ENCODE measurements at regions not wholly inside any gene's neighbourhood (a gene's known extent, or its start where the extent isn't known, plus 50 kb on each side); places are given as distances from the start of the nearest gene placed in this dataset.
"Not testable (repeated sequence)": the region's sequence is repeated elsewhere in the genome, so short reads cannot be mapped to it uniquely, and the experiment has no call there.

DNA sequence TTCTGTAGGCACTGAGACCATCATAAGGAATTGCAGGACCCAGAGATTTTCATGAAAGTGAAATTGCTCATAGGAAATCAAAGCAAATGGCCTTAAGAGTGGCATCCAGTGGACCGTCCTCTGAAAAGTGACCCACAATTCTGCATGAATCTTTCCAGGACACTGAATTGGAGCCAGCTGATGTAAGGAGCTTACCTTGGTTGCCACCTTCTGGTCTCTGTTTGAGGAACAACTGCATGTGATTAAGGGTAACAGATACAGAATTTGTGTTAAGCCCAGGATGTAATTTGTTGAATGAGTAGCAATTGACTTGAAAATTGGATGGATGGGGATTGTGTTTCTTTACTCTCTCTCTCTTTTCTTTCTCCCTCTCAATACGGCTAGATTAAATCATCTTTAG is 49.9 kb upstream of the GAS1 start:
- no peak for DNase-seq

DNA sequence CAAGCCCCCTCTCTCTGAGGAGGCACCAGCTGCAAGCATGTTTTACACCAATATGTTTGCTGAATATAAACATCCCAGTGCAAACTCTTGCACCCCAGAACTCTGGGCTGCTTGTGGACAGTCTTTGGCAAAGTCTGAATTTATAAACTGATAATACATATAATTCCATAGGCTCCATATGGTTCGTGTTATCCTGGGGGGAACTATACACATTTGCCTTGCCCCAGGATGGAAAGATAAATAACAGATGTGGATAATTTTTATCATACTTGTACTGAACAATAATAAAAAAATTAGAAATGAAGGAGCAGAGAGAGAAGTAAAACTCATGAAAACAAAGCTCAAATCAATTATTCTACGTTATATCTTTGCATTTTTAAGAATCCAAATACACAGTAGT is 50.6 kb upstream of the GAS1 start:
- no peak for DNase-seq

DNA sequence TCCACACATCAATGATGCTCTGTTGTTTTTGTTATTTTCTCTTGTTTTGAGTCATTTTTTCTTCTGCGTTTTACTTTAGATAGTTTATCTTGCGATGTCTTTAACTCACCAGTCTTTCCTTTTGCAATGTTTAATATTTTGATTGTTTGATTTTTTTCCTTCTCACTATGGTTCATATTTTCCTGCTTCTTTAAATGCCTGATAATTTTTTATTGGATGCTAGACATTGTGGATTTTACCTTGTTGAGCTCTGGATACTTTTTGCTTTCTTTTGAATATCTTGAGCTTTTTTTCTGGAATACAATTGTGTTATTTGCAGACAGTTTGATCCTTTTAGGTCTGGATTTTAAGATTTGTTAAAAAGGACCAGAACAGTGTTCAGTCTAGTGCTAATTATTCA is 55.2 kb upstream of the GAS1 start:
- no peak for DNase-seq

DNA sequence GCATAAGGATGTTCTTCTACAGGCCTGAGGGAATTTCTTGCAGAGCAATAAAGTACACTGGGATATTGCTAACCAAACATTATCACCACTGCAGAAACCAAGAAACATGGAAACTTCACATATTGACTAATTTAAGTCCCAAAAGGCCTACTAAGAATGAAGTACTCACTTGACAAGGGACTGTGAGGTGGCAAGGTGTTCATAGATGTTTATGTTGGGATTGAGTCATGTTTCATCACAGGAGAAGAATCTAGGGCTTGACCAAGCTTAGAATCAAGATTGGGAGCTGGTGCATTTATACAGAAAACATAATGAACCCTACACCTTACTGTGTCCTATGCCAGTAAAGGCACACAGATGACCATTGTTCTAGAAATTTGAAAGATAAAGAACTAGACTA is 56.7 kb upstream of the GAS1 start:
- no peak for DNase-seq

DNA sequence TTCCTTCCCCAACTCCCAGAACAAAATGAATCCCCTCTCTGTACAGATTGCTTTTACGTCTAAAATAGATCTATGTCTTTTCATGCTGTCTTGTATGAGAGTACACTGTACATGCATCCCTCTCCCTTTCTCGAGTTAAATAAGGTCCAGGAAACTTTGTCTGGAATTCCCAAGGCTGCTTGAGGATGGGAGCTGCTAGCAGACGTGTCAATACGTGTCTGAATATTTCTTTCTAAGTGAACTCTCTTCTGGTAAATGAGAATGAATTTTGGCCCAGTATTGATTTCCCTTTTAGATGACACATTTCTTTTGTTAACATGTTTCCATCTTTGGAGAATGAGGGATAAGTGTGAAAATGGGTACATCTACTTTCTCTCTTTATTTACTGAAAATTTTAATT is 59.6 kb upstream of the GAS1 start:
- DNase-seq, result no peak

DNA sequence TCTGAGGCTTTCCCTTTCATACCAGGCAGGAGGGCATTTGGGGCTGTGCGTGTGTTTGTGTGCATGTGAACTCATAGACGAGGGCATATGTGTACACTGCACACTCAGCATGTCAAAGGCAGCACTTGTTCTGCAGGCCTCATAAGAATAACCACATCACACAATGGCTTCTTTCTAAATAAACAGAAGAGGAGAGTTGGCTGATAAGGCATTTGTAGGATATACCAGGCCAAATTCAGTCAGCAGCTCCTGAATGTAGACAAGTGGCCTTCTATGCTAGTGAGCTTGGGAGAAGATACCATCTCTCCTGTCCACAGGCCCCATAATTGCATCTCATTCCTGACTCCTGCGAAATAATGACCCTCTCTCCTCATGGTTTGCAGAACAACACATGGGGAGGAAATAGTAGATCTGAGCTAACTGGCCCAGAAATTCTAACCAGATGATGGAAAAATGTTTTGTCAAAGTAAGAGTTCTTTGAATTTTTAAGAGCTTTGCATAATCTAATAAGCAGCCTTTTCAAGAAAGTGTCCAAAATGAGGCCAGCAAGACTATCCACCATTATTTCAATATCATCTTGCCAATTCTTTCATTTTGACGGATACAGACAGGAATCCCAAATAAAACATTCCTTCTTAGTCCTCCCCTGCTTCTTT is 60.5 kb upstream of the GAS1 start:
- DNase-seq, result no peak

DNA sequence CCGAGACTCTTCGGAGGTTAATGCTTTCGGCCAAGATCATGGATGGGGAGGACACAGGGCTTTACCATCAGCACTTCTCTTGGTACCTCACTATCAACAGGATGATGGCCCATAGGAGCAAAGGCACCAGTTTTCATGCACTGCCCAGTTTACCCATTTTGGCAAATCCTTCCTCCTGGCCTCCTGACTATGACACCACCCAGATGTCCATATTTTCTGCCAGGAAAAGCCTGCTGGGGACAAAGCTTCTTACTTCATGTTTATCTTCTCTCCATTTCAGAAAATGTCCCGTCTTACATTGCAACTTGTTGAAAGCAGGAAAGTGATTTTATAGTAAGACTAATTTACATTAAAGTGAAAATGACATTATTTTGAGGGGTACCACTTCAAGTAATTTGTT is 61.4 kb upstream of the GAS1 start:
- DNase-seq, result no peak

DNA sequence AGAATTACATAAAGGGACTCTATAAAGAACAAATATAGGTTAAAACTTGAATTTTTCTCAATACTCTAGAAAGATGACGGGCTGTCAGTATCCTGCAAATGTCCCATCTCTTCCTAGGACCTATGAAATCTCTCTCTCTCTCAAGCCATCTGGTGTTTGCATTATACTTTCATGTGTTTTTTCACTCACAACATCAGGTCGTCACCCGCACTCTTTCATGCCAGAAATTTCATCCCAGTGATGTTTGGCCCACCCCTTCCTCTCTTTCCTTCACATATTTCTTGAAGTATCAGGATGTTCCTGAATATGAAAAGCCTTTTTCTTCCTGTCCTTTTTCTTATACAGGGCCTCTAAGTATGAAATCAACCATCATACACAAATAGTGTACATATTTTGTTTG is 63.3 kb upstream of the GAS1 start:
- no peak for DNase-seq

DNA sequence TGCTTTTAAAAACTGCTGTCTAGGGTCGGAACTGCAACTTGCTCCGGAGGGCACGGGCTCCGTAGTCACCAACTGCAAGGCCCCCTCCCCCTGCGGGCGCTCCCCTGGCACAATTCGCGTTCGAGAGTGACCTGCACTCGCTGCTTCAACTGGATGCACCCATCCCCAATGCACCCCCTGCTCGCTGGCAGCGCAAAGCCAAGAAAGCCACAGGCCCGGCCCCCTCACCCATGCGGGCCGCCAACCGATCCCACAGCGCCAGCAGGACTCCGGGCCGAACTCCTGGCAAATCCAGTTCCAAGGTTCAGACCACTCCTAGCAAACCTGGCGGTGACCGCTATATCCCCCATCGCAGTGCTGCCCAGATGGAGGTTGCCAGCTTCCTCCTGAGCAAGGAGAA is 64.2 kb upstream of the GAS1 start:
- DNase-seq, result no peak

DNA sequence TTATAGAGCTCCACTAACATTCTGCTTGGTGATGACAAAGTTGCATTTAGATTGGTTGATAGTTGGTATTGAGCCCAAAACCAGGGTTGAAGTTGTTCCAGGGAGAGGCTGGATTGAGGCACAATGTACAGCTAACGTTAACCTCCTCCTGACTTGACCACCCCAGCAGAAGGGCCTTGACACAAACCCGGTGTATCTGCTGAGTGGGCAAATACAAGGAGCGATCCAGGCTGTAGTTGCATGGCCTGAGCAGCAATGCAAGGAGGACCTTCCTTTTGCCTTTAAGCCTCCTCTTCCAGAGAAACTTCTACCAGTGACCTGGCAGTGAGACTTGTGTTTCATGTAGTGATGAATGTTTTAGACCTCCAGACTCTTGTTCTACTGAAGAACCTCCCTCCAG is 66.2 kb upstream of the GAS1 start:
- no peak for DNase-seq

DNA sequence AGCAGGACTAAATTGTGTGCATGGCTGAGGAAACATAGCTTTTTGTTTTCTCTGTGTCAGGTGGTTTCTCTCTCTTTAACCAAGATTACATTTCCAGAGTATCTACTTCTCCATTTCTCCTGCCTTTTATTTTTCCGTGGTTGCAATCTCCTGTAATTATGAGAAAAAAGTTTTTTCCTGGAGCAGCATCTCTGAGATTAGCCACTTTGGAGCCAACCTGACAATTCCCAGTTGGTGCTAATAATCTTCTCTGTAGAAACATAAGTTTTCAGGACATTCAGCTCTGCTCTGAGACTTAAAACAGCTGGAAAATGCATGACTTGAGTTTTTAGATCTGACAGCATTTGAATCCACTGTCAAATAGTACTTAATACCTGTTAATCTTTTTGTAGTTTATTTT is 67.1 kb upstream of the GAS1 start:
- DNase-seq, result no peak

DNA sequence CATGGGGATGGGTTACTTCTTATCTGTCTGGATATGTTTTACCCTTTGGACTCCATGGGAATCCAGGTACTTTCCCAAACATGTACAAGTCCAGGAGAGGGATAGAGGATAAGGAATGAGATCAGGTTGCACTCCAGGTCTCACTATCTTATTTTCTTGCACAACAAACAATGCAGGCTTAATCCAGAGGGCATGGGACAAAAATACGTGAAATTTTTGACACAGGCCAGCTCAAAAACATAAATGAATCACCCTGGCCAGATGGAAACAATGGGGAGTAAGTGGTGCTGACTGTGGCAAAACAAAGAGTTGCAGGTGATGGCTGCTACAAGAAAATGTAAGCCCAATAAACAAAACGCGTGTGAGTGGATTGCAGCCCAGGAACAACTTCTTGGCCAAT is 69.4 kb upstream of the GAS1 start:
- DNase-seq, result no peak

DNA sequence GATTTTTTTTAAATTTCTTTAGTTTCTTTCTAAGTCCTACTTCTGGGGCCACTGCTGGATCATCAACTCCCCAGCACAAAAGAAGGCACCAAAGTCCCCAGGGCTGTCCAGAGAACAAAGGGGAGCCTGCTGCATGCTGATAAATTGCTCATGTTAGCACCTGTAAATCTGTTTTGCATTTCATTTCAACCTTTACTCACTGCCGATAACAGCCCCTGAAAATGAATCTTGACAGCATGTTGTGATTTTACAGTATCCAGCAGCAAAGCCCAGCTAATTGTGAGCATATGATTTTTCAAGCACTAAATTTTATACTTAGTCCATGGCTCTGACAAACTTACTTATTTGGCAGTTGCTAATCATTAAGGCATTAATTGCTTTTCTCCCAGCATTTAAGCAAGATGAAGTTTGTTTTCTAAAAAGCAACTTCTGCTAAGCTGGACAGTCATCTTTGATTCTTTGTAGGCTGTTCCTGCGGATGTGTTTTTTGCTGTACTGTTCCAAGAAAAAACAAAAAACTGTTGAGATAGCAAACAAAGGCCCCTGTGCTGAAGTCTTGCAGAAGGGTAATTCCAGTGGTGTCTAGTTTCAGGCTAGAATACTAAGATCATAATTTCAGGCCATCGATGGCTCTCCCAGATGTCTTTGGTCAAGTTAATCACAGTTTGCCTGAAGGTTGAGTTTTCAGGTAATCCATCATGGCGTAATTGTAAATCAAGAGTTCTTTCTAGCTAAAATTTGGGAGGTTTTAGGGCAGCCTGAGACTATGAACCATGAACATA is 73.1 kb upstream of the GAS1 start:
- DNase-seq, result no peak

DNA sequence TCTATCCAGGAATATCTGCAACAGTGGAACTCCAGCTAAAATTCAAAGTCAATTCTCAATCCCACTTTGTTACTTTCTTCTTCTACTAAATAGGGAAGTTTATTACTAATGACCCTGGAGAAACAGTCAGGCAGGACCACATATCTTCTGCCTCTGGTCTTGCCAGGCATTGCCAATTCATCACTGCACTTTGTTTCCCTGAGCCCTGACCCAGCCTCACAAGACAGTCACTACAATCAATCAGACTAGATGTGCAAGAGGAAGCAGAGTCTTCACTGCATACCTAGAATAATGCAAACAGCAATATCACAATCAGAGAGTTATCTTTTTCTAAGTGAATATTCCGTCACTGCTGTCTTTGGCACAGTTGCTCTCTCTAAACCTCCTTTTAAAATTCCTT is 74.9 kb upstream of the GAS1 start:
- DNase-seq, result no peak

DNA sequence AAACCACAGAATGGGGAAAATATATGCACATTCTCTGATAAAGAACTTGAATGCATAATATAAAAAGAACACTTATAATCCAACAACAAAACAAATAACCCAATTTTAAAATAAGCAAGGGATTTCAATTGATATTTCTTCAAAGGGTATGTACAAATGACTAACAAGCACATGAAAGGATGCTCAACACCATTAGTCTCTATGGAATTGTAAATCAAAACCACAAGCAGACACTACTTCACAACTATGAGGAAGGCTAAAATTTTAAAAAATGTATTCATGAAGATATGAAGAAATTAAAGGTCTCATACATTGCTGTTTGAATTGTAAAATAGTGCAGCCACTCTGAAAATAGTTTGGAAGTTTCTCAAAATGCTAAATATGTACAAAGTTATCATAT is 78.9 kb upstream of the GAS1 start:
- no peak for DNase-seq

DNA sequence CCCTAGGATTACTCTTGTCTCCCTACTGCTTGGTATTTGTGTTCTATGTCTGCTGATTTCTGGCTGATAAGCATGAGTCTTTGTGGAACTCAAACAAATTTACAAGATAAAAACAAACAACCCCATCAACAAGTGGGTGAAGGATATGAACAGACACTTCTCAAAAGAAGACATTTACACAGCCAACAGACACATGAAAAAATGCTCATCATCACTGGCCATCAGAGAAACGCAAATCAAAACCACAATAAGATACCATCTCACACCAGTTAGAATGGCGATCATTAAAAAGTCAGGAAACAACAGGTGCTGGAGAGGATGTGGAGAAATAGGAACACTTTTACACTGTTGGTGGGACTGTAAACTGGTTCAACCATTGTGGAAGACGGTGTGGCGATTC is 81.5 kb upstream of the GAS1 start:
- not testable (repeated sequence) for DNase-seq

DNA sequence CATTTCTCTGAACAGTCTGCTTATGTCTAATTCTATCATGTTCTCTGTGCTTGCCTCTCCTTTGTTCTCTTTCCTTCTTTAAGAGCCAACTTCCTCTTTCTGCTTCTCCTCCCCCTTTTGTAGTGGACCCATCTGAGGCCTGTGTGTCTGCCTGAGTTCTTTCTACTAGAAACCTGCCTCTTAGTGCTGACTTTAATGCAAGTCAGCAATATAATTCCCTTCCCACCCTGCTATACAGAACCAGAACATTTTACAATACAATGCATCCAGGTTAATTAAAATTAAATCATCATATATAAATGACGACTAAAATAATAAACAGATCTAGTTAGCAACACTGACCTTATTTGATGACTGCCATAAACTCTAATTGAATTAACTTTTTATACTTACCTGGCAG is 82.6 kb upstream of the GAS1 start:
- DNase-seq, result no peak

DNA sequence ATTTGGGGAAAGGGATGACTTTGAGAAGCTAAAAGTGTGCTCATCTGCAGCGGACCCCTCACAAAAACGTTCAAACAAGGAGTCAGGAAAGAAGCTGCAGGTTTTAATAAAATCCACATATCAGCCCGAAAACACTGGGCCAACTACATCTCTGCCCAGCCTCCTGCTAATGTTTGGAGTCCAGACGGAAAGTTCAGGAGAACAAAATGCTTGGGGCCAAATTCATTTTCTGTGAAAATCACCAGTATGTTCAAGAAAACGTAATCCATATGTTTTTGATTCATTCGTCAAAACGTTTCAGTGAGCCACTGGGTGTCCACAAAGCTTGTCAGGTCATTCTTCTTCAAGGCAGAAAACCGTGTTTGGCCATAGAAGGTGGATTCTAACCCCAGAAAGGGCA is 87.5 kb upstream of the GAS1 start:
- DNase-seq, result no peak

DNA sequence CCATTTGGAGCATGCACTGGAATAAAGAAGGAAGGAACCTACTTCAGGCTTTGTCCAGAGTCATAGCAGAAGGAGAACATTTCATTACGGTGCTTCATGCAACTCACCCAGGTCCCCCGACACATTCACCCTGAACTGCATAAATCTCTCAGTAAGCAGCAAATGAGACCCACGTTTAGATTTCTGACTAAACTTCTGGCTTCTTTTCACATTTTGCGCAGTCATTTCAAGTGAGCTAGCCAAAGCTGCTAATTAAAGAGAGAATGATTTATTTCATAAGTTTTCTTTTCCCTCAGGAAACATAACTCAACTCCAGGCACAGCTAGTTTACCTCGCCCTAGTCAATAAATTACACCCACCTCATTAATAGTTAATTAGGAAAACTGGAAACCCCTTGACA is 88.6 kb upstream of the GAS1 start:
- DNase-seq, result no peak

DNA sequence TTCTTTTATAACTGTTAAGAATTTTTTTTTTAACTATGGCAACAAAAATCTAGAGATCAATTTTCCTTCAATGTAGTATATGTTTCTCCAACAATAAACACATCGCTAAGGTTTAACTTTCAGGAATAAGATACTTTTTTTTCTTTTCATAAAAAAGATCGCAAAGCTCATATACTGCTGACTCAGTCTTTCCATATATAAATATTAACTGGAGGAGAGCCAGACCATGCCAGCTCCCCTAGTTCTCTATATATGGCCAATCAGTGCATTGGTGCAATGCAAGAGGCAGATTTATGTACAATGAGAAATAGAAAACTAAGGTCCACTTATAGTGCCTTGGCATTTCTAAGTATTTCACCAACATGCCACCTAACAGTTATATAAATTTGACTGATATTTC is 89.2 kb upstream of the GAS1 start:
- DNase-seq, result no peak

DNA sequence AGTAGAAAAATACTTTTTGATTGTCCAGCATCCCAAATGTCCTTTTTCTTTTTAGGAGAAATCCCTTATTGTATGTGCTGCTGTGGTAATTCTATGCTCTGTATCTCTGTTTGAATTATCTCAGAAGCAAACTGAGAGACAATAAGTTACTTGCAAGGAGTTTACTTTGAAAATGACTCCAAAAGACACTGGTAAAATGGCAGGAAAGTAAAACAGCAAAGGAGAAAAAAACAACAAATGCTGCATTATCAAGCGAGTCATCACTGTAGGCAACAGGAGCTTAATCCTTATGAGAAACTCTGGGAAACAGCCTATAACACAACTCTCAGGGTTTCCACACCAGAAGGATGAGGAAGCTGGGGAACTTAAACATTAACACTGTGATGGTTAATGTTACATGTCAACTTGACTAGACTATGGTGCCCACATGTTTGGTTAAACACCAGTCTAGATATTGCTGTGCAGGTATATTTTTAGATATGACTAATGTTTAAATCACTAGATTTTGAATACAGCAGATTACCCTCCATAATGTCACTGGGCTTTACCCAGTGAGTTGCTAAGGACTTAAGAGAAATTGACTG is 92.6 kb upstream of the GAS1 start:
- DNase-seq, result peak; percentile 19

DNA sequence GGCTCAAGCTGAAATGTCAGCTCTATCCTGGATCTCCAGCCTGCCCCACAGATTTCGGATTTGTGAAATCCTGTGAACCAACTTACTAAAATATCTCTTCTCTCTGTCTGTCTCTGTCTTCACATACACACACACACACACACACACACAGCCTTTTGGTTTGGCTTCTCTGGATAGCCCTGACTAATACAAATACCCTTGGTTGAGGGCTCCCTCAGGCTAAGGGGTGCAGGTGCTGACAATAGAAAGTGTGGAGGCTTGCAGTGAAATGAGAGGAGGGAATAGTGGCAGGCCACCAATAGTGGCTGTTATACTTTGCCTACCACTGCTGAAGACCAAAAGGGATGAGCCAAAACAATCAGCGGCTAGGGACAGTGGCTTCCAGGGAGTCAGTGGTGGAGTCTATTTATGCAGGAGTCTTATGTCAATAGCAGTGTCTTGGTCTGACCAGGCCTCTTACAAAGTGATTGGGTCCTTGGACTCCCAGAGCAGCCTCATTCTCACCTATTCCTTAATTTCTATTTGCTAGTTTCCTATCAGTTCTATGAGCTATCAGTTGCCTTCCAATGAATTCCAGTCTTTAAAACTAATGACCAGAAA is 93.2 kb upstream of the GAS1 start:
- DNase-seq, result no peak

DNA sequence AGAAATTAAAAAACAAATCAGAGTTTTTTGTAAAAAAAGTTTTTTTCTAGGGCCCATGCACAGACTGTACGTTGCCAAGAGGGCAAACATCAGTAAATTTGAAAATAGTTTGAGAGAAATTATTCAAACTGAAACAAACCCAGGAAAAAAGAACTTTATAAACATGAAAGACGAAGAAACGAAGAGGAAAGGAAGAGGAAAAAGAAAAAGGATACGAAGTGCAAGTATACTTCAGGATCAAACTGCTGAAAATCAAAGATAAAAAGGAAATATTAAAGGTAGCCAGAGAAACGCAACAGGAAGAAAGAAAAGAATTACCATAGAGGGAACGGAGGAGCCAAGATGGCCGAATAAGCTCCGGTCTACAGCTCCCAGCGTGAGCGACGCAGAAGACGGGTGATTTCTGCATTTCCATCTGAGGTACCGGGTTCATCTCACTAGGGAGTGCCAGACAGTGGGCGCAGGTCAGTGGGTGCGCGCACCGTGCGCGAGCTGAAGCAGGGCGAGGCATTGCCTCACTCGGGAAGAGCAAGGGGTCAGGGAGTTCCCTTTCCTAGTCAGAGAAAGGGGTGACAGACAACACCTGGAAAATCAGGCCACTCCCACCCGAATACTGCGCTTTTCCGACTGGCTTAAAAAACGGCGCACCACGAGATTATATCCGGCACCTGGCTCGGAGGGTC is 94.4 kb upstream of the GAS1 start:
- DNase-seq, result not testable (repeated sequence)
